H1 (cell line): ENCODE measurements at regions not wholly inside any gene's neighbourhood (a gene's known extent, or its start where the extent isn't known, plus 50 kb on each side); places are given as distances from the start of the nearest gene placed in this dataset.

ENCODE experiments used
- CTCF ChIP-seq, 3 experiments: IDR thresholded peaks; 1 replicate in 2 of 3; 2 replicates in 1 of 3; pipeline versions ENCODE4 v1.5.1 to v1.6.1; 2011; ENCODE audit warnings: low read length in 3 of 3, mild to moderate bottlenecking in 3 of 3, inconsistent platforms in 2 of 3, low read depth in 1 of 3, moderate library complexity in 1 of 3; ENCODE audit not compliant: insufficient read depth in 1 of 3; ENCODE audit errors: control extremely low read depth in 1 of 3
- MAFK ChIP-seq: IDR thresholded peaks from 2 replicates; pipeline ENCODE4 v1.6.1; 2012; ENCODE audit warnings: low read depth, mild to moderate bottlenecking, improper control_type of control experiment, low read length
- MAX ChIP-seq: IDR thresholded peaks from 2 replicates; pipeline ENCODE4 v1.6.1; 2012; ENCODE audit warnings: inconsistent platforms
- RFX5 ChIP-seq: IDR thresholded peaks from 2 replicates; pipeline ENCODE4 v1.6.1; 2011; ENCODE audit warnings: low read depth, low read length, improper control_type of control experiment, borderline replicate concordance
- USF2 ChIP-seq: IDR thresholded peaks from 2 replicates; pipeline ENCODE4 v1.6.1; 2011; ENCODE audit warnings: low read length, improper control_type of control experiment

GRCh38 chr20:24751551-24751950, 197.5 kb upstream of the CST7 start:
- TF ChIP-seq MAFK (no peak), USF2 (no peak), MAX (no peak), RFX5 (no peak), CTCF (IDR thresholded peaks at IDR 0.05; ENCODE audit: control extremely low read depth in 1 of 3, insufficient read depth in 1 of 3, low read depth in 1 of 3, low read length in 3 of 3) (no peak)
